Liver (tissue), 8 donors: ENCODE measurements at regions not wholly inside any gene's neighbourhood (a gene's known extent, or its start where the extent isn't known, plus 50 kb on each side); places are given as distances from the start of the nearest gene placed in this dataset.

Source experiments
- DNase-seq: peaks from one replicate; pipeline ENCODE4 v3.0.0-alpha.2; 2017; ENCODE audit warnings: low spot score
- H3K27ac ChIP-seq, 2 donors: one replicate each; pipeline ENCODE4 v1.7.0; 2013; ENCODE audit warnings: inconsistent platforms in 2 of 2, low read length in 2 of 2, control low read depth in 1 of 2, low read depth in 1 of 2, mild to moderate bottlenecking in 1 of 2
- H3K27me3 ChIP-seq, 4 donors: one replicate each; pipeline versions ENCODE4 v1.6.1 to v1.7.0; 2013; ENCODE audit warnings: low read length in 3 of 4, inconsistent platforms in 1 of 4, mild to moderate bottlenecking in 1 of 4, moderate library complexity in 1 of 4; ENCODE audit not compliant: control insufficient read depth in 4 of 4, insufficient read depth in 4 of 4
- H3K36me3 ChIP-seq, 4 donors: one replicate each; pipeline versions ENCODE4 v1.6.1 to v1.7.0; 2013; ENCODE audit warnings: low read length in 3 of 4, mild to moderate bottlenecking in 3 of 4, low read depth in 1 of 4, moderate library complexity in 1 of 4; ENCODE audit not compliant: control insufficient read depth in 4 of 4, insufficient read depth in 3 of 4
- H3K4me1 ChIP-seq, 4 donors: one replicate each; pipeline versions ENCODE4 v1.6.1 to v1.7.0; 2013; ENCODE audit warnings: low read length in 3 of 4, mild to moderate bottlenecking in 3 of 4, moderate library complexity in 1 of 4; ENCODE audit not compliant: control insufficient read depth in 4 of 4, insufficient read depth in 4 of 4
- H3K4me3 ChIP-seq, 3 donors: one replicate each; pipeline versions ENCODE4 v1.6.1 to v1.7.0; 2013; ENCODE audit warnings: low read length in 3 of 3, control low read depth in 1 of 3, low read depth in 1 of 3, mild to moderate bottlenecking in 1 of 3
- H3K9ac ChIP-seq, 2 donors: one replicate each; pipeline ENCODE4 v1.7.0; 2013; ENCODE audit warnings: low read length in 2 of 2, mild to moderate bottlenecking in 2 of 2, moderate library complexity in 2 of 2, control low read depth in 1 of 2, low read depth in 1 of 2
- H3K9me3 ChIP-seq, 4 donors: one replicate each; pipeline versions ENCODE4 v1.6.1 to v1.7.0; 2013; ENCODE audit warnings: low read length in 3 of 4; ENCODE audit not compliant: control insufficient read depth in 4 of 4
- EGR1 ChIP-seq, 2 donors: IDR thresholded peaks; 2 replicates each; pipeline ENCODE4 v1.6.1; 2016 to 2018; ENCODE audit warnings: antibody characterized with exemption in 2 of 2, low read depth in 2 of 2
- FOXA2 ChIP-seq: IDR thresholded peaks from 2 replicates; pipeline ENCODE4 v1.6.1; 2016; ENCODE audit warnings: antibody characterized with exemption
- GABPA ChIP-seq, 2 donors: IDR thresholded peaks in 1 of 2; conservative IDR thresholded peaks in 1 of 2; 2 replicates each; pipeline ENCODE4 v1.6.1; 2016; ENCODE audit warnings: antibody characterized with exemption in 2 of 2, mild to moderate bottlenecking in 1 of 2, moderate library complexity in 1 of 2
- HNF4A ChIP-seq, 2 donors: conservative IDR thresholded peaks; 2 replicates each; pipeline ENCODE4 v1.6.1; 2016; ENCODE audit warnings: antibody characterized with exemption in 2 of 2, mild to moderate bottlenecking in 2 of 2
- HNF4G ChIP-seq: IDR thresholded peaks from 2 replicates; pipeline ENCODE4 v1.6.1; 2016; ENCODE audit warnings: antibody characterized with exemption
- JUND ChIP-seq, 2 donors: IDR thresholded peaks; 2 replicates each; pipeline ENCODE4 v1.6.1; 2016; ENCODE audit warnings: antibody characterized with exemption in 2 of 2
- NR2F2 ChIP-seq: IDR thresholded peaks from 2 replicates; pipeline ENCODE4 v1.6.1; 2016; ENCODE audit warnings: antibody characterized with exemption
- RAD21 ChIP-seq, 2 donors: IDR thresholded peaks; 2 replicates each; pipeline ENCODE4 v1.6.1; 2016; ENCODE audit warnings: antibody characterized with exemption in 2 of 2, mild to moderate bottlenecking in 2 of 2
- RXRA ChIP-seq, 2 donors: IDR thresholded peaks; 2 replicates each; pipeline ENCODE4 v1.6.1; 2017 to 2018; ENCODE audit warnings: antibody characterized with exemption in 2 of 2, mild to moderate bottlenecking in 1 of 2
- SP1 ChIP-seq: IDR thresholded peaks from 2 replicates; pipeline ENCODE4 v1.6.1; 2018; ENCODE audit warnings: antibody characterized with exemption, mild to moderate bottlenecking
- TAF1 ChIP-seq: conservative IDR thresholded peaks from 2 replicates; pipeline ENCODE4 v1.6.1; 2016; ENCODE audit warnings: antibody characterized with exemption, mild to moderate bottlenecking
- YY1 ChIP-seq: IDR thresholded peaks from 2 replicates; pipeline ENCODE4 v1.6.1; 2016; ENCODE audit warnings: antibody characterized with exemption, mild to moderate bottlenecking
- WGBS: extraction: QIAGEN DNeasy Blood & Tissue Kit; methylation state at CpG from one replicate; pipeline ENCODE4 v1.1.7; 2013; 5-methylcytosine and 5-hydroxymethylcytosine counted together
- TF ChIP-seq, protein P1 (sequence below): IDR thresholded peaks from 2 replicates; pipeline ENCODE4 v1.6.1; 2016; ENCODE audit warnings: antibody characterized with exemption, mild to moderate bottlenecking
- TF ChIP-seq, protein P2 (sequence below): IDR thresholded peaks from 2 replicates; pipeline ENCODE4 v1.6.1; 2016; ENCODE audit warnings: antibody characterized with exemption
- TF ChIP-seq, protein P3 (sequence below): IDR thresholded peaks from 2 replicates; pipeline ENCODE4 v1.6.1; 2016; ENCODE audit warnings: antibody characterized with exemption
- TF ChIP-seq, protein P4 (sequence below): fragments of 150-350 bp; IDR thresholded peaks from 2 replicates; pipeline ENCODE4 v1.5.1; 2017; ENCODE audit warnings: improper control_type of control experiment, low read depth, low read length; ENCODE audit not compliant: missing input control
- TF ChIP-seq, protein P5 (sequence below): IDR thresholded peaks from 2 replicates; pipeline ENCODE4 v1.6.1; 2016; ENCODE audit warnings: antibody characterized with exemption
- donor health status: healthy.
- donor health status: healthy.
- donor health status: healthy.
- donor health status: healthy.
- donor health status: healthy.

DNA sequence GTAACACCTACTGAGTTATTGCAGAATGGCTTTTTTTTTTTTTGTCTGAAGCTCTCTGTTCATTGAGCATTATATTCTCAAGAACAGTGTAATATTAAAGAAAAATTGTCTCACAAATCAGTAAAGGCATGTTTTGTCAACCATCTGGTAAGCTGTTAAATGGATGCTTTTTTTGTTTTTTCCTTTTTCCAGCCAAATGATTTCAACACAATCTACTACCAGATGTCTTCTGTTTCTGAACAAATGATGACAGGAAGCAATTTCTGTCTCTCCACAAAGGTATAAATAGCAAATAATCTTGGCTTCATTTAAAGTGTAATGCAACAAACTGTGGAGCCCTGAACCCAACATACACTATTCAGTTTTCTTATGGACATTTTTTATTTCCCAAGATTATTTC lies 78.6 kb upstream of the RGS2 start:
- no peak overlapping the region for H3K9ac ChIP-seq
- DNase-seq, result no peak
- TF ChIP-seq, protein P1, sequence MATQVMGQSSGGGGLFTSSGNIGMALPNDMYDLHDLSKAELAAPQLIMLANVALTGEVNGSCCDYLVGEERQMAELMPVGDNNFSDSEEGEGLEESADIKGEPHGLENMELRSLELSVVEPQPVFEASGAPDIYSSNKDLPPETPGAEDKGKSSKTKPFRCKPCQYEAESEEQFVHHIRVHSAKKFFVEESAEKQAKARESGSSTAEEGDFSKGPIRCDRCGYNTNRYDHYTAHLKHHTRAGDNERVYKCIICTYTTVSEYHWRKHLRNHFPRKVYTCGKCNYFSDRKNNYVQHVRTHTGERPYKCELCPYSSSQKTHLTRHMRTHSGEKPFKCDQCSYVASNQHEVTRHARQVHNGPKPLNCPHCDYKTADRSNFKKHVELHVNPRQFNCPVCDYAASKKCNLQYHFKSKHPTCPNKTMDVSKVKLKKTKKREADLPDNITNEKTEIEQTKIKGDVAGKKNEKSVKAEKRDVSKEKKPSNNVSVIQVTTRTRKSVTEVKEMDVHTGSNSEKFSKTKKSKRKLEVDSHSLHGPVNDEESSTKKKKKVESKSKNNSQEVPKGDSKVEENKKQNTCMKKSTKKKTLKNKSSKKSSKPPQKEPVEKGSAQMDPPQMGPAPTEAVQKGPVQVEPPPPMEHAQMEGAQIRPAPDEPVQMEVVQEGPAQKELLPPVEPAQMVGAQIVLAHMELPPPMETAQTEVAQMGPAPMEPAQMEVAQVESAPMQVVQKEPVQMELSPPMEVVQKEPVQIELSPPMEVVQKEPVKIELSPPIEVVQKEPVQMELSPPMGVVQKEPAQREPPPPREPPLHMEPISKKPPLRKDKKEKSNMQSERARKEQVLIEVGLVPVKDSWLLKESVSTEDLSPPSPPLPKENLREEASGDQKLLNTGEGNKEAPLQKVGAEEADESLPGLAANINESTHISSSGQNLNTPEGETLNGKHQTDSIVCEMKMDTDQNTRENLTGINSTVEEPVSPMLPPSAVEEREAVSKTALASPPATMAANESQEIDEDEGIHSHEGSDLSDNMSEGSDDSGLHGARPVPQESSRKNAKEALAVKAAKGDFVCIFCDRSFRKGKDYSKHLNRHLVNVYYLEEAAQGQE, result no peak
- no peaks in the 10 kb centered on the region for H3K36me3 ChIP-seq
- H3K4me3 ChIP-seq, result no peak overlapping the region
- no peak overlapping the region for H3K27ac ChIP-seq
- no peaks in the 10 kb centered on the region for H3K4me1 ChIP-seq
- no peaks in the 10 kb centered on the region for H3K27me3 ChIP-seq
- H3K9me3 ChIP-seq, result no peaks in the 10 kb centered on the region

DNA sequence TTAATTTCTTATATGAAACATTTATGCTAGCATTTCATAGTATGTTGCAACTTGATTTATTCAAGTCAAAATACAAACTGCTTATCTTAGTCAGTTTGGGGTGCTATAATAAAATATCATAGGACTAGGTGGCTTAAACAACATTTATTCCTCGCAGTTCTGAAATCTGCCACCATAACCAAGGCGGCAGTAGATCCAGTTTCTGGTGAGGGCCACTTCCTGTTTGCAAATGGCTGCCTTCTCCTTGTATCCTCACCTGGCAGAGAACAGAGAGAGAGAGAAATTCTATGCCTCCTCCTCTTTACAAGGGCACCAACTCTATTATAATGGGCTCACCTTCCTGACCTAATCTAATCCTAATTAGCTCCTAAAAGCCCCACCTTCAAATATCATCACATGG lies 76.1 kb upstream of the RGS2 start:
- no peaks in the 10 kb centered on the region for H3K27me3 ChIP-seq
- H3K4me3 ChIP-seq, result no peak overlapping the region
- H3K9ac ChIP-seq, result no peak overlapping the region
- no peaks in the 10 kb centered on the region for H3K36me3 ChIP-seq
- H3K4me1 ChIP-seq, result no peaks in the 10 kb centered on the region
- no peak for TF ChIP-seq EGR1 (IDR thresholded peaks at IDR 0.05; ENCODE audit: low read depth in 2 of 2)
- TF ChIP-seq SP1, result no peak
- TF ChIP-seq HNF4A (conservative IDR thresholded peaks at IDR 0.05), result no peak
- no peak overlapping the region for H3K27ac ChIP-seq
- H3K9me3 ChIP-seq, result no peaks in the 10 kb centered on the region
- 95% methylated on average over 2 of the region's 2 CpGs for WGBS
- no peak for DNase-seq

DNA sequence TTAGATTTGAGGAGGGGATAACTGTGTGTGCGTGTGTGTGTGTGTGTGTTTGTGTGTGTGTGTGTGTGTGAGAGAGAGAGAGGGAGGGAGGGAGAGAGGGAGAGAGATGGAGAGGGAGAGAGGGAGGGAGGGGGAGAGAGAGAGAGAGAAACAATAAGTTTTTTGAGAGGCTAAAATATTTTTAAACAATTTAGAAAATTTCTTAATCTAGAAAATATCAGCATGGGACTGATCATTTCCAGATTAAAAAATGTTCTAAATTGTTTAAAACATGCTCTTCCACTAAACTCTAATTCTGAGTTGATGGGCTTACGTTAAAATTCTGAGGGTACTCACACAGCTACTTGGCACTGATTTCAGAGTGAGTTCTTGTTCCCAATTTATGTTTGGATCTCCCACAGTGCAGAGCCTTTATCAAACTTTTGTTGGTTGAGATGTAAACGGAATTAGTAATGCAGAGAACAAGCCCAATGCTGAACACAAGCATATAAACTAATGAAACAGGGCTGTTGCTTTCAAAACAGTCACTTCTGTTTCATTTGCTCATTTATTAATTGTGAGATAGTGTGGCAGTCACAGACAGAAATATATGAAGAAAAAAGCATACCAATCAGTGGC lies 73.4 kb upstream of the RGS2 start:
- Histone ChIP-seq H3K36me3 (no peaks in the 10 kb centered on the region), H3K9ac (no peak overlapping the region), H3K4me3 (no peak overlapping the region), H3K4me1 (no peaks in the 10 kb centered on the region), H3K9me3 (no peaks in the 10 kb centered on the region), H3K27me3 (no peaks in the 10 kb centered on the region), H3K27ac (no peak overlapping the region)
- no peak for DNase-seq
- 85% methylated on average over 3 of the region's 3 CpGs for WGBS
- TF ChIP-seq NR2F2 (no peak), HNF4A (conservative IDR thresholded peaks at IDR 0.05) (no peak), EGR1 (IDR thresholded peaks at IDR 0.05; ENCODE audit: low read depth in 2 of 2) (no peak), GABPA (IDR thresholded peaks at IDR 0.05 in 1 of 2, conservative IDR thresholded peaks at IDR 0.05 in 1 of 2) (no peak), JUND (IDR thresholded peaks at IDR 0.05) (no peak), HNF4G (no peak), RAD21 (IDR thresholded peaks at IDR 0.05) (no peak), YY1 (no peak), FOXA2 (no peak), SP1 (no peak), RXRA (IDR thresholded peaks at IDR 0.05) (no peak), TAF1 (no peak)
- TF ChIP-seq, protein P2, sequence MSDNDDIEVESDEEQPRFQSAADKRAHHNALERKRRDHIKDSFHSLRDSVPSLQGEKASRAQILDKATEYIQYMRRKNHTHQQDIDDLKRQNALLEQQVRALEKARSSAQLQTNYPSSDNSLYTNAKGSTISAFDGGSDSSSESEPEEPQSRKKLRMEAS, result no peak
- TF ChIP-seq, protein P3, sequence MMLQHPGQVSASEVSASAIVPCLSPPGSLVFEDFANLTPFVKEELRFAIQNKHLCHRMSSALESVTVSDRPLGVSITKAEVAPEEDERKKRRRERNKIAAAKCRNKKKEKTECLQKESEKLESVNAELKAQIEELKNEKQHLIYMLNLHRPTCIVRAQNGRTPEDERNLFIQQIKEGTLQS, result no peak
- TF ChIP-seq, protein P4, sequence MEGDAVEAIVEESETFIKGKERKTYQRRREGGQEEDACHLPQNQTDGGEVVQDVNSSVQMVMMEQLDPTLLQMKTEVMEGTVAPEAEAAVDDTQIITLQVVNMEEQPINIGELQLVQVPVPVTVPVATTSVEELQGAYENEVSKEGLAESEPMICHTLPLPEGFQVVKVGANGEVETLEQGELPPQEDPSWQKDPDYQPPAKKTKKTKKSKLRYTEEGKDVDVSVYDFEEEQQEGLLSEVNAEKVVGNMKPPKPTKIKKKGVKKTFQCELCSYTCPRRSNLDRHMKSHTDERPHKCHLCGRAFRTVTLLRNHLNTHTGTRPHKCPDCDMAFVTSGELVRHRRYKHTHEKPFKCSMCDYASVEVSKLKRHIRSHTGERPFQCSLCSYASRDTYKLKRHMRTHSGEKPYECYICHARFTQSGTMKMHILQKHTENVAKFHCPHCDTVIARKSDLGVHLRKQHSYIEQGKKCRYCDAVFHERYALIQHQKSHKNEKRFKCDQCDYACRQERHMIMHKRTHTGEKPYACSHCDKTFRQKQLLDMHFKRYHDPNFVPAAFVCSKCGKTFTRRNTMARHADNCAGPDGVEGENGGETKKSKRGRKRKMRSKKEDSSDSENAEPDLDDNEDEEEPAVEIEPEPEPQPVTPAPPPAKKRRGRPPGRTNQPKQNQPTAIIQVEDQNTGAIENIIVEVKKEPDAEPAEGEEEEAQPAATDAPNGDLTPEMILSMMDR, result no peak
- TF ChIP-seq, protein P5, sequence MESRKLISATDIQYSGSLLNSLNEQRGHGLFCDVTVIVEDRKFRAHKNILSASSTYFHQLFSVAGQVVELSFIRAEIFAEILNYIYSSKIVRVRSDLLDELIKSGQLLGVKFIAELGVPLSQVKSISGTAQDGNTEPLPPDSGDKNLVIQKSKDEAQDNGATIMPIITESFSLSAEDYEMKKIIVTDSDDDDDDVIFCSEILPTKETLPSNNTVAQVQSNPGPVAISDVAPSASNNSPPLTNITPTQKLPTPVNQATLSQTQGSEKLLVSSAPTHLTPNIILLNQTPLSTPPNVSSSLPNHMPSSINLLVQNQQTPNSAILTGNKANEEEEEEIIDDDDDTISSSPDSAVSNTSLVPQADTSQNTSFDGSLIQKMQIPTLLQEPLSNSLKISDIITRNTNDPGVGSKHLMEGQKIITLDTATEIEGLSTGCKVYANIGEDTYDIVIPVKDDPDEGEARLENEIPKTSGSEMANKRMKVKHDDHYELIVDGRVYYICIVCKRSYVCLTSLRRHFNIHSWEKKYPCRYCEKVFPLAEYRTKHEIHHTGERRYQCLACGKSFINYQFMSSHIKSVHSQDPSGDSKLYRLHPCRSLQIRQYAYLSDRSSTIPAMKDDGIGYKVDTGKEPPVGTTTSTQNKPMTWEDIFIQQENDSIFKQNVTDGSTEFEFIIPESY, result no peak
- TF ChIP-seq, protein P1, result no peak
